Keratinocyte (primary cell): ENCODE measurements at regions not wholly inside any gene's neighbourhood (a gene's known extent, or its start where the extent isn't known, plus 50 kb on each side); places are given as distances from the start of the nearest gene placed in this dataset.

ENCODE experiments used
- DNase-seq: peaks from one replicate; pipeline ENCODE4 v3.0.0-alpha.2; 2011; ENCODE audit warnings: low read depth, missing footprints, low spot score
- FAIRE-seq: peaks from 2 replicates; lab custom pipeline; 2011; peaks lifted over from hg19 to GRCh38; lab: Jason Lieb, UNC
- H2AFZ ChIP-seq: 2 replicates; pipeline ENCODE4 v1.6.0; 2012; ENCODE audit warnings: low read length, control low read depth, inconsistent platforms; ENCODE audit not compliant: control insufficient read depth
- H3K27ac ChIP-seq: 2 replicates; pipeline ENCODE4 v1.5.1; 2011; ENCODE audit warnings: low read length; ENCODE audit not compliant: control insufficient read depth, insufficient read depth
- H3K27me3 ChIP-seq: 3 replicates; pipeline ENCODE4 v1.6.0; 2011; ENCODE audit warnings: low read length; ENCODE audit not compliant: control insufficient read depth, insufficient read depth; ENCODE audit errors: extremely low read depth
- H3K36me3 ChIP-seq, 2 experiments: 2 replicates in 1 of 2; 3 replicates in 1 of 2; pipeline ENCODE4 v1.5.1; 2011; ENCODE audit warnings: low read length in 2 of 2, mild to moderate bottlenecking in 1 of 2; ENCODE audit not compliant: control insufficient read depth in 2 of 2, insufficient read depth in 2 of 2; ENCODE audit errors: extremely low read depth in 1 of 2
- H3K4me1 ChIP-seq: 3 replicates; pipeline ENCODE4 v1.5.1; 2011; ENCODE audit warnings: low read length; ENCODE audit not compliant: control insufficient read depth, insufficient read depth; ENCODE audit errors: extremely low read depth
- H3K4me2 ChIP-seq: 3 replicates; pipeline ENCODE4 v1.6.0; 2011; ENCODE audit warnings: low read depth, low read length; ENCODE audit not compliant: control insufficient read depth, insufficient read depth; ENCODE audit errors: extremely low read depth
- H3K4me3 ChIP-seq, 3 experiments: fragments of 200-600 bp in 1 of 3; sonication (generic) in 1 of 3; 2 replicates in 2 of 3; 3 replicates in 1 of 3; pipeline ENCODE4 v1.5.1; 2011 to 2016; ENCODE audit warnings: low read length in 3 of 3, mild to moderate bottlenecking in 3 of 3, control low read depth in 2 of 3, inconsistent platforms in 1 of 3, low read depth in 1 of 3, mixed read lengths in 1 of 3, mixed run types in 1 of 3, moderate library complexity in 1 of 3; ENCODE audit not compliant: control insufficient read depth in 2 of 3, insufficient read depth in 2 of 3; ENCODE audit errors: extremely low read depth in 1 of 3
- H3K79me2 ChIP-seq: 2 replicates; pipeline ENCODE4 v1.6.0; 2012; ENCODE audit warnings: low read length; ENCODE audit not compliant: control insufficient read depth, insufficient read depth
- H3K9ac ChIP-seq: 3 replicates; pipeline ENCODE4 v1.6.0; 2011; ENCODE audit warnings: low read length; ENCODE audit not compliant: control insufficient read depth, insufficient read depth; ENCODE audit errors: extremely low read depth
- H3K9me1 ChIP-seq: 3 replicates; pipeline ENCODE4 v1.6.0; 2011; ENCODE audit warnings: low read length; ENCODE audit not compliant: control insufficient read depth, insufficient read depth; ENCODE audit errors: extremely low read depth
- H3K9me3 ChIP-seq: 2 replicates; pipeline ENCODE4 v1.5.1; 2012; ENCODE audit warnings: low read depth, low read length; ENCODE audit not compliant: control insufficient read depth
- H4K20me1 ChIP-seq: 3 replicates; pipeline ENCODE4 v1.6.0; 2011; ENCODE audit warnings: low read length; ENCODE audit not compliant: control insufficient read depth, insufficient read depth; ENCODE audit errors: extremely low read depth
- CTCF ChIP-seq, 3 experiments: IDR thresholded peaks in 1 of 3; conservative IDR thresholded peaks in 1 of 3; optimal IDR thresholded peaks in 1 of 3; 2 replicates in 2 of 3; 3 replicates in 1 of 3; pipeline versions ENCODE3 to v1.5.1; 2011; ENCODE audit warnings: low read length in 3 of 3, mild to moderate bottlenecking in 3 of 3, moderate library complexity in 2 of 3, control low read depth in 1 of 3, inconsistent platforms in 1 of 3; ENCODE audit not compliant: insufficient read depth in 2 of 3; ENCODE audit errors: extremely low read depth in 1 of 3
- EZH2 ChIP-seq: IDR thresholded peaks from one replicate; pipeline ENCODE4 v1.6.1; 2012; ENCODE audit warnings: inconsistent platforms, mild to moderate bottlenecking, low read length, moderate library complexity
- dilution Hi-C: fragments of 300-500 bp; cut with MboI; formaldehyde crosslinking; loops from one replicate; pipeline ENCODE4 v1.7.0; 2020; ENCODE audit warnings: low sequenced_read_pairs; ENCODE audit not compliant: extremely low pct_ligation_motif_present

- DNase-seq (no peak), FAIRE-seq (no peak)
- TF ChIP-seq CTCF (optimal IDR thresholded peaks at IDR 0.05 in 1 of 3, IDR thresholded peaks at IDR 0.05 in 1 of 3, conservative IDR thresholded peaks at IDR 0.05 in 1 of 3; ENCODE audit: extremely low read depth in 1 of 3, insufficient read depth in 2 of 3, low read length in 3 of 3) (no peak), EZH2 (no peak)
- Histone ChIP-seq H3K27me3 (no peaks in the 10 kb centered on the region), H3K36me3 (no peaks in the 10 kb centered on the region), H3K9ac (no peak overlapping the region), H4K20me1 (no peaks in the 10 kb centered on the region), H3K4me3 (no peak overlapping the region), H2AFZ (no peak overlapping the region), H3K9me1 (no peaks in the 10 kb centered on the region), H3K27ac (no peak overlapping the region), H3K9me3 (peaks cover 2% of the 10 kb centered on the region), H3K4me1 (no peaks in the 10 kb centered on the region), H3K4me2 (no peak overlapping the region), H3K79me2 (no peaks in the 10 kb centered on the region)
- dilution Hi-C loops = no loop called here
Observed at GRCh38 chr1:4984841-4985240, 330.4 kb downstream of the AJAP1 start.

GRCh38 chr1:4980211-4980610 lies 325.8 kb downstream of the AJAP1 start:
- Histone ChIP-seq H3K79me2 (no peaks in the 10 kb centered on the region), H3K9me3 (peaks cover 4% of the 10 kb centered on the region), H3K9me1 (no peaks in the 10 kb centered on the region), H4K20me1 (no peaks in the 10 kb centered on the region), H3K4me1 (no peaks in the 10 kb centered on the region), H3K27ac (no peak overlapping the region), H3K4me2 (no peak overlapping the region), H3K4me3 (no peak overlapping the region), H3K9ac (no peak overlapping the region), H3K27me3 (no peaks in the 10 kb centered on the region), H3K36me3 (no peaks in the 10 kb centered on the region), H2AFZ (no peak overlapping the region)
- TF ChIP-seq CTCF (optimal IDR thresholded peaks at IDR 0.05 in 1 of 3, IDR thresholded peaks at IDR 0.05 in 1 of 3, conservative IDR thresholded peaks at IDR 0.05 in 1 of 3; ENCODE audit: extremely low read depth in 1 of 3, insufficient read depth in 2 of 3, low read length in 3 of 3) = no peak
- no peak for TF ChIP-seq EZH2
- dilution Hi-C loops = no loop called here
- DNase-seq (no peak), FAIRE-seq (no peak)
